NCI-H2227 treated with DMSO at 0.1 percent for 48 hours (cell line): ENCODE measurements at regions not wholly inside any gene's neighbourhood (a gene's known extent, or its start where the extent isn't known, plus 50 kb on each side); places are given as distances from the start of the nearest gene placed in this dataset.
"Not testable (repeated sequence)": the region's sequence is repeated elsewhere in the genome, so short reads cannot be mapped to it uniquely, and the experiment has no call there.

Experiments used
- DNase-seq: peaks from one replicate; lab custom pipeline; 2025; lab: John Stamatoyannopoulos, UW

DNA sequence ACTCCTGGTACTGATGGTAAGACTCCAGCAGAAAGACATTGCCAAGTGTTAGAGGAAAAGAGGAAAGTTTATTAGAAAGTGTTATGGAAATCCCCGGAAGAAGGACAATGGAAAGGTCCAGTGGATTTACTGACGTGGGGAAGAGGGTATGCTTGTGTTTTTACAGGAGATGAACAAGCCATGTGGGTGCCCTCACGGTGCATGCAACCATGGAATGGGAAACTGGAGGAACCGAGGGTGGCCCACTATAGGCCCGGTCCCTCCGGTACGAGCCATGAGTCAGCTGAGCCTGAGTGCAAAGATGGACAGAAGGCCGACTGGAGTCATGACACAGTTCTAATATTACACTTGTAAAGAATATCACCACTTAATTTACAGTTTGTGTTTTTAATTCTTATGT, 123.3 kb upstream of the ZCCHC13 start:
- DNase-seq = no peak

DNA sequence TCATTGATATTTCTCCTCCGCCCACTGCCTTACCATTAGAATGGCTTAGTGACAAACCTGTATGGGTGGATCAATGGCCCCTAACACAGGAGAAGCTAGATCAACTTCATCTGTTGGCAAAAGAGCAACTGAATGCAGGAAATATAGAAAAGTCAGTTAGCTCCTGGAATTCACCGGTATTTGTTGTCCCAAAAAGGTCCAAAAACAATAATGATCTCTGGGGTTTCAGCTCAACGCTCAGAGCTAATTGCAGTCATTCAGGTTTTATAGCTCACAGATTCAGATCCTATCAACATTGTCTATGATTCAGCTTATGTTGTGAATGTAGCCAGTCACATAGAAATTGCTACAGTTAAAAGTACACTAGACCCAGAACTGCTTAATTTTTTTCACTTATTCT, 124.0 kb upstream of the ZCCHC13 start:
- no peak for DNase-seq

DNA sequence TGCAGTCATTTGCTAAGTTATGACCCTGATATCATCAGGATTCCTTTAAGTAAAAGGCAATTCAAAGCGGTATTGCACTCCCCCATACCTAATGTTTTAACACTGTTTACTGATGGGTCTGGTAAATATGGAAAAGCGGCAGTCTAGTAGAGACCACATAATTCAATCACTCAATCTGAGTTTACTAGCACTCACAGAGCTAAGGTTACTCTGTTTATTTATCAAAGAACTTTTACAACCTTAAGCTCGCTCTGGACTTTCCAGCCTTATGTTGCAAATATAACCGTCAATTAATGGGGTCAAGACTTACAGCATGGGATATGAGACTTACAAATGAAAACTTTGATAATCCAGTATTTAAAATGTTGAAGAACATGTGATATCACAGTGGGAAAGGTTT, 124.5 kb upstream of the ZCCHC13 start:
- no peak for DNase-seq

DNA sequence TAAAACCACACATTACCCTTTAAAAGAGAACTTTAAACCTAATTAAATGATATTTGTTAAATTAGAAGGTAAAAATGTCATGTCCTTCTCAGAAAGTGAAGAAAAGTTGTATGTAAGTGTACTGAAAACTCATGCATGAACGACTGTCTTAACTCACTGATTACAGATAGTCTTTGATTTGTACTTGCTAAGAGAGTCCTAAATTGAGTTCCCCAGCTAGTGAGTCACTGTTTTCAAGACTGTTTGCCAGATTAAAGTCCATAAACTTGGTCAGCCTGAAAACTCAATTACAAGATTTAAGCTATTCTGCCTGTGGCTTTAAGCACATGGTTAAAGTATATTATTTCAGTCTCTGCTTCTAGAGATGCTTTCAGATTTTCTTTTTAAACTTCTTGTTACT, 124.9 kb upstream of the ZCCHC13 start:
- DNase-seq = no peak

DNA sequence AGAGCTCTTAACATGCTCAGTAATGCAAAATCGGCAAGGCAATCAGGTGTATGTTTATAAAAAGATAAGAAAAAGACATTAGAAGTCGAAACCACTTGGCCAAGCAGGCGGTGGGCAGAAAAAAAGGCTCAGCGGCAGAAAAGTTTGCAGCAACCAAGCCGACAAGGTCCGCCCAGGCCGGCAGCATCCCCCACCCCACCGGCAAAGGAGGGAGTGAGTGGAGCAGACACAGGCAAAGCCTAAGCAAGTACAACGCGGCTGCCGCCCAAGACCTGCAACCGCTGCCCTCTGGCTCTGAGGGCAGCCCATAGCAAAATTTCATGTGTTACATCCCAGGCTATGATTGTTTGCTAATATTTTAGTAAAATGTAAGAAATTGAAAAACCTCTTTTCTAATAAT, 125.4 kb upstream of the ZCCHC13 start:
- no peak for DNase-seq

DNA sequence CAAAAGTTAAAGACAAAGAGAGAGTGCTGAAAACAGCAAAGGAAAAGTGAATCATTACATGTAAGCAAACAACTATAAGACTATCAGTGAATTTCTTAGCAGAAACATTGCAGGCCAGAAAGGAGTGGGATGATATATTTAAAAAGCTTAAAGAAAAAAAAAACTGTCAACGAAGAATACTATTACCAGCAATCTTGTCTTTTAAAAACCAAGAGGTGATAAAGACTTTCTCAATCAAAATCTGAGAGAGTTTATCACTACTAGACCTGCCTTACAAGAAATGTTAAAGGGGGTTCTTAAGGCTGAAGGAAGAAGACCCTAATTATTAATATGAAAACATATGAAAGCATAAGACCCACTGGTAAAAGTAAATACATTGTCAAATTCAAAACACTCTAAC, 132.5 kb upstream of the ZCCHC13 start:
- DNase-seq = no peak

DNA sequence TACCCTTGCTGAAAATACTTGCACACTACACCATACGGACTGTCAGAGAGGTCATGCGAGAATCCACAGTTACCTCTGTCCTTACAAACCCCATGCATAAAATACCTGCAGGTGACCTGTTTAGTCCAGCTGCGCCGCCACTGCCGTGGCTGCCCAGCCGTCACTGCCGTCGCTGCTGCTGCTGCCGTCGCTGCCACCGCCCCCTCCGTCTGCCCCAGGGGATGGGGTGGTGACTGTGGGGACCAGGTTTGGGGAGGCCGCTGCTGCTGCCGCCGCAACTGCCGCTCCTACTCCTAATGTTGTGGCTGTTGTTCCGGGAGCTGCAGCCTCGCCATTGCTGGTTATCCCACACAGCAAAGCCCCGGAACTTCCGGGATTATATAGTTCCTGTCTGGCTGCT, 141.8 kb upstream of the ZCCHC13 start:
- DNase-seq = no peak

DNA sequence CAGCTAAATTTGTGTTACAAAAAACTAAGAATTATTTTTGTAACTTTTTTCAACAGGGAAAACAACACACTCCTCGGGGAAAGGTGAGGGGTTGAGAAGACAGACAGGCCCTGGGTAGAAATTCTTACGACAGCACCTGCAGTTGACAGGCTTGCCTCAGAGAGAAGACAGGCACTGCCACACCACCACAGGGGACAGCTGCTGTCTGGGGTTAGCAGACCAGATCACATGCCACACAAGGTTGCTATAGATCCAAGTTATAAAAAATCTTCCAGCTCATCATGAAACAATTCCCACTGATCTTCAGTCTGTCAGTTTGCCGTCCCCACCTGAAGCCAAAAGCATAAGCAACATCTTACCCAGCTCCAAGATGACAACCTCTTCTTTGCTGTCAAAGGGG, 143.2 kb upstream of the ZCCHC13 start:
- DNase-seq = no peak

DNA sequence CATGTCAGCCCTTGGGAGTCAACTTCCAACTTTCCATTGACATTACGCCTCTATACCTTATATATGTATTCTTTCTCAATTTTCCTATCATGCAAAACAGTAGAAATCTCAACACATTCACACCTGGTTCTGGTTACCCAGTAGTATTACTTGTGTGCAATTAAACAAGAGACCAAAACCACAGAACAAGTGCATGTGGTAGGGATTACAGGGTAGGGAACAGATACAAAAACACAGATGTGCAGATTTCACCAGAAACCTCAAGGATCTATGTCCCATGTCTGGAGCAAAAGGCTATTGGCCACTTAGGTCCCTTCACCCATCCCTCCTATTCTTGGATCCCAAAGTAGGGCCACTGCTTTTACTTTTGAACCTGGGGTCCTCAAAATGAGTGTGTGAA, 143.6 kb upstream of the ZCCHC13 start:
- no peak for DNase-seq

DNA sequence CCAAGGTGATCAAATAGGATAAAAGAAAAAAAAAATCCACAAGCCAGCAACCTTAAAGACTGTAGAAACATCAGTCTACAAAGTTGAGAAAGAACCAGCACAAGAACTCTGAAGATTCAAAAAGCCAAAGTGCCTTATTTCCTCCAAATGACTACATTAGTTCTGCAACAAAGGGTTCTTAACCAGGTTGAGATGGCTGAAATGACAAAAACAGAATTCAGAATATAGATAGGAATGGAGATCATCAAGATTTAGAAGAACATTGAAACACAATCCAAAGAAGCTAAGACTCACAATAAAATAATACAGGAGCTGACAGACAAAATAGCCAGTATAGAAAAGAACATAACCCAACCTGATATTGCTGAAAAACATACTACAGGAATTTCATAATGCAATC, 156.5 kb upstream of the ZCCHC13 start:
- no peak for DNase-seq

DNA sequence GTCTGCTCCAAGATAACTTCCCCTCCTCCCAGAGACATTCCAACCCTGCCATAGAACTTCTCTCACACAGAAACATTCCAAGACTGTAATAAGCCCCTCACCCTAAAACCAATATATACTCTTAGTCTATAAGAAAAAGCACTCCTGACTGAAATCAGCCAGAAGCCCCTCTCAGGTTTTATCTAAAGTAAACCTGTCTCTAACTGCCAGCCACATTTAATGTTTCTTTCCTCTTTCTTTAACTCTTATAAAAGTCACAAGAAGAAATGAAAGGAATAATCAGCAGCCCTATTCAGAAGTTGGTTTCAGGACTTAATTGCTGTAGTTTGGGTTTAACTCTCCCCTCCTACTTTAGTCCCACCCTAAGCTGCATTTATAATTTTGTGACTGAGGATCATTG, 165.0 kb upstream of the ZCCHC13 start:
- no peak for DNase-seq

DNA sequence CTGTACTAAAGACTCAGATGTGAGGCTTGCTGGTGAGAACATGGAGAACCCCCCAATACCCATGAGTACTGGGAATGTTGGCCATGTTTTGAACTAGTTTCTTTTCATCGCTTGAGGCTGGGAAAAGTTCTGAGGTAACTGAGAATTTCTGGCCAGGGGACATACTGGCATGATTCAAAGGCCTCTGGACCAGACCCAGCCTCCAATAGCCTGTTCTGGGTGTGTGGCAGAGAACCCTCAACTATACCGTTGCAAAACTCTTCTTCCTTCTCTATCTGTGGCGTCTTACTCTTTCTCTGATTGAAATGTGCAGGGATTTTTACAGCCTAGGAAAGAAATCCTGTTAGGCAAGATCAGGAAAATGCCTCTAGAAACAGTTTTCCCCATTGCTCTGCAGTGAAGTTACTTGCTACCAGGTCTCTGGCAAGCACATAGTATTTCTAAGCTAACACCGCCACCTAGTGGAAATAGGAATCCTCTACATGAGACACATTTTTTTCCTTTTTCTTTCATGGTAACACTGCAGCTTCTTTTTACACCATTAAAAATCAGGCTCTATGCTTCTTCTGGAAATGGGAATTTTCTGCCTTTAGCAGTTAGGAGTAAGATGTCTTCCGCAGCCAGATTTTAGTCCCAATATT, 170.7 kb upstream of the ZCCHC13 start:
- peak; percentile 62 for DNase-seq

DNA sequence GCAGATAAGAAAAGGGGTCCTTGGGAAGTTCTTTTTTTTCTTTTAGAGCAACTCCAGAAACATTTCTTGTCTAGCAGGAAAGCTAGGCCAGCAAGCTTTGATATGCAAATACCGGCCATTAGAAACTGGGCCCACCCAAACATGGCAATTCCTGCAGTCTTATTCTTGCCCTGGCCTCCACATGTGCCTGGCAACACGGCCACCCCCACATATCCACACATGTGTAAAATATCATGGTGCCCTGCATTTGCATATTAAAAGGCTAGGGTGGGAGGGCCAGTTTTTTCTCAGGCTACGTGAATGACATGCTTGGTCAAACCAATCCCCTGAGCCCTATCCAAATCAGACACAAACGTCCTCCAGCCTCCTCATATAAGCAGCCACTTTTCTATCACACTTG, 171.7 kb upstream of the ZCCHC13 start:
- no peak for DNase-seq

DNA sequence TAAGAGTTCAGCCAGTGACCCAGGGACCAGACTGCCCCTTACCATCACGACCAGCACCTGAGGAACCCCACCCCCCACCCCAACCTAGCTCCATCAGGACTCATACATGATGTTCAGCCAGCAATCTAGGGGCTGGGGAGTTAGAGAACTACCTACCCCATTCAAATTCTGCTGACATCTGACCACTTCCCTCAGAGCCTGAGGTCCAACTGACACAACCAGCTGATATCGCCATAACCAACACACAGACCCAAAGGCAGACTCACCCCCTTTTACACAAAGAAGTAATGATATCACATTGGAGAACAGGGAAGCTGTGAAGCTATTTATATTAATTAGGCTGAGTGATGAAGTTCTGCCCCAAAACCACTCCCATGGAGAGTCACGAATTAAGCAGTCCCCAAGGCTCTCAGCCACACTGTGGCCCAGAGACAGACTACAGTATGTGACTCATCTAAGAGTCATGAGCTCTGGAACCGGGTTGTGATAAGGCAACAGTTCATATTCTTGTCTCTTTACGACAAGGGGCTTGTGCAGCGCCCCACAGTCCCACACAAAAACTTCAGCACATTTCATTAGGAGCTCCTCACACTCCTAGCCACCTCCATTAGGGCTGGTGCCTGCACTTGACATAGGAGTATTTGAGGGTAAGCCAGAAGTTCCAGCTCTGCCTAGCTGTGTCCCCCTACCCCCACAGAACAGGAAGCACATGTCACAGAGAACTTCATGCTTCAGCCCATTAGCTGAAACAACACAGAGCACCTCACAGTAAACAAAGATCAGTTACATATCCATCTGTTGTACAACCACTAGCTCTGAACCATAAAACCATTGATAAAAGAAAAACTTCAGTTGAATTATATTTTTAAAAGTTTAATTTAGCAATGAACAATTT, 184.7 kb upstream of the ZCCHC13 start:
- no peak for DNase-seq

DNA sequence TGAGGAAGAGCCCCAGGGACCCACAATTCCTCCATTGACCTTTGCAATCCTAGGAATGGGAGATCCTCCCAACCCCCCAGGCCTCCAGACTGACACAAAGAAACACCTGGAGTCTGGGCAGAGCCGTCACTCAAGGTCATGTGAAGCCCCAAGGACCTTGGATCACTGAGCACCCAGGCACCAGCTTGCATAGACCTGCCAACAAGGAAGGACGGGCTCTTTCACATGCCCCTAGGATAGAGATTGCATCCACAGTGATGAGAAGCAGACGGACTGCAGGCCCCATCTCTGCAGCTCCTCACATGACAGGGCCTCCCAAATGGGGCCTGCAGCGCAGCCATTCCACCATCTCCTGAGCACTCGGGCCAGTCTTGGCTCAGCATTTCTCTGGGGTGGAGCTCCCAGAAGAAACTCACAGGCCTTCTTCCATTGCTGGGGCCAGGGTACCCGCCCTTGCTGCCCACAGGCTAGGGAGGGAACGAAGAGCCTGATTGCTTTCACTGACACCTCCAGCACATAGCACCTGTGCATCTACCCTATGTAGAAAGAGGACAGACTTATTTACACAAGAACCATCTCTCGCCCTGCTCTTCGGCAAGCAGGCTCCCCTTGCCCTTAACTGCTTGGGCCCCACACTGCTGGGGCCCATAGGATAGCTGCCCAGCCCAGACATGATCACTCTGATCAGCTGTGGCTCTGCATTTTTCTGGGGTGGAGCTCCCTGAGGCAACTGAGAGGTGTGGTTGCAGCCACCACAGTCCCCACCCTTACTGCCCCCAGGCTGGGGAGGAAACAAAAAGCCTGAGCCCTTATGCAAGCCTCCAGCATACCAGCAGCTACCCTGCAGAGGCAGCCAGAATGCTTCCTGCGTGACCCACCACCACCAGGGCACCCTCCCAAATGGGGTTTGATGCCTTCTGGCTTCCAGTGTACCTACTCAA, 185.7 kb upstream of the ZCCHC13 start:
- DNase-seq = no peak

DNA sequence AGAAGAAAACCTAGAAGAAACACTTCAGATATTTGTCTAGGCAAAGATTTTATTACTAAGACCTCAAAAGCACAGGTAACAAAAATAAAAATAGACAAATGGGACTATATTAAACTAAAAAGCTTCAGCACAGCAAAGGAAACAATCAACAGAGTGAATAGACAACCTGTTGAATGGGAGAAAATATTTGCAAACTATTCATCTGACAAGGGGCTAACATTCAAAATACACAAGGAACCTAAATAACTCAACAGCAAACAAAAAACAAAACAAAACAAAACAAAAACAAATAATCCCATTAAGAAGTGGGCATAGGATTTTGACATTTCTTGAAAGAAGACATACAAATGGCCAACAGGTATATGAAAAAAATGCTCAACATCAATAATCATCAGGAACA, 192.7 kb upstream of the ZCCHC13 start:
- no peak for DNase-seq

DNA sequence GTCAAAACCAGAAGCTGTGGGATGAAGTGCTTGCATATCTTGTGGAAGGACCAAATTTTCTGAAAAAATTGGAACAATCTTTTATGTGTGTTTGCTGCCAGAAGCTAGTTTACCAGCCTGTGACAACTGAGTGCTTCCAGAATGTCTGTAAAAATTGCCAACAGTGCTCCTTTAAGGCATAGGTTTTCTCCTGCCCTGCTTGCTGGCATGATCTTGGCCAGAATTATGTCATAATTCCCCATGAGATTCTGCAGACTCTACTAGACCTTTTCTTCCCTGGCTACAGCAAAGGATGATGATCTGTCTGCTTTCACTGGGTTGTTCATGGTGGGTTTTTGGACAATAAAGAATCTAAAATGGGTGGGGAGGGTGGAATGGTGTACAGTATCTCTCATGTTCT, 196.3 kb upstream of the ZCCHC13 start:
- DNase-seq = no peak

DNA sequence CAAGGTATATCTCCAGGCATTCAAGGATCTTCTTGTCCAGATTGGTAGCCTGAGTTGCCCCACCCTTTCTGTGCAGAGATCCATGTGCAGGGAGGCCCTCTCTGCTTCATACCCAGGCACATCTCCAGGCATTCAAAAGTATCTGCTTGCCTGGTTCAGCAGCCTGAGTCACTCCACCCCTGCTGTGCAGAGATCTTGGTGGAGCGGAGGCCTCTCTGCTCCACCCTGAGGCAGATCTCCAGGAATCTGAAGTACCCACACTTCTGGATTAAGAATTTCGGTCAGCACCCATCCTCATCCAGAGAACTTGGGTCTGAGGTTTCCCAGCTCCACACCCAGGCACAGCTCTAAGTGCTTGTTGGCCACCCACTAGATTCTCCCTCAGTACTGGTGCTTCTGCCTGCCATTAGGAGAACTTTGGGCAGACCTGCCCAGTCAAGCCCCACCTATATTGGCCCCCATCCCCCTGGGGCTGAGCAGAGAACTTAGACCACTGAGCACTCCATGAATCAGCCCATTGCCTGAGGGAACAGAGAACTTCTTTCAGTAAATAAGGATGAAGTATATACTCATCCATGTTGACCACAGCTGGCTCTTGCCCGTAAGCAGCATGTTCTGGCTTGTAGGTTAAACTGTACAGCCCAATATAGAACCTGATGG, 199.5 kb upstream of the ZCCHC13 start:
- no peak for DNase-seq

DNA sequence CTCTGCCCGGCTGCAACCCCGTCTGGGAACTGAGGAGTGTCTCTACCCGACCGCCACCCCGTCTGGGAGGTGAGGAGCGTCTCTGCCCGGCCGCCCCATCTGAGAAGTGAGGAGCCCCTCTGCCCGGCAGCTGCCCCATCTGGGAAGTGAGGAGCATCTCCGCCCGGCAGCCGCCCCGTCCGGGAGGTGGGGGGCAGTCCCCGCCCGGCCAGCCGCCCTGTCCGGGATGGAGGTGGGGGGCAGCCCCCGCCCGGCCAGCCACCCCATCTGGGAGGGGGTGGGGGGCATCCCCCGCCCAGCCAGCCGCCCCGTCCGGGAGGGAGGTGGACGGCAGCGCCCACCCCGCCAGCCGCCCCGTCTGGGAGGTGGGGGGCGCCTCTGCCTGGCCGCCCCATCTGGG, 205.6 kb upstream of the ZCCHC13 start:
- DNase-seq = not testable (repeated sequence)

DNA sequence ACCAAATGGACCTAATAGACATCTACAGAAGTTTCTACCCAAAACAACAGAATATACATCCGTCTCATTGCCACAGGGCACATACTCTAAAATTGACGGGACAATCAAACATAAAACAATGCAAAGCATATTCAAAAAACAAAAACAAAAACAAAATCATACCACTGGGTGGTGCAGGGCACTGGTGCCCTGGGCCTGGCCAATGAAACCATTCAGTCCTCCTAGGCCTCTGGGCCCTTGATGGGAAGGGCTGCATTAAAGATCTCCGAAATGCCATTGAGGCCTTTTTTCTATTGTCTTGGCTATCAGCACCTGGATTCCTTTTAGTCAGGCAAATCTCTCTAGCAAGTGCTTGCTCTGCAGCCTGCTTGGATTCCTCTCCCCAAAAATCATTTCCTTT, 213.9 kb upstream of the ZCCHC13 start:
- no peak for DNase-seq

DNA sequence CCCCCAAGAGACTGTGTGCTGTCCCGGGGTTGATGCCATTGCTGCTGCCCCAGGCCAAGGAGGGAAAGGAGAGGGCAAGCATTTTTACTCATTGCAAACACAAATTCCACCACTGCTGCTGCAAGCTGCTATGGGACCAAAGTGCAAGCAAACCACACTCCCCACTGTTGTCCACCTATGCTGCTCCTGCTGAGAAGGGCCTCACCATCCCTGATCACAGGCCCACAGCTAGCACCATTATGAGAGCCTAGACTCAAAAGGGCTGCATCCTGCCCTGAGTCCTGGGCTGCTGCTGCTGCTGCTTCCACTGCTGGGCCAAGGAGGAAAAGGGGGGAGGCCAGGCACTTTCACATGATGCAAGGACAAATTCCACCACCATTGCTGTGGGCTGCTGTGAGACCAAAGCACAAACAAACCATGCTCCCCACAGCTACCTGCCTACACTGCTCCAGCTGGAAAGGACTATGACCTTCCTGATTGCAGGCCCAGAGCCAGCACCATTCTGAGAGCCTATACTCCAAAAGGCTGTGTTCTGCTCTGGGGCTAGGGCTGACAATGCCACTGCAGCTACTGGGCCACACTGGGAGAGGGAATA, 218.2 kb upstream of the ZCCHC13 start:
- no peak for DNase-seq

DNA sequence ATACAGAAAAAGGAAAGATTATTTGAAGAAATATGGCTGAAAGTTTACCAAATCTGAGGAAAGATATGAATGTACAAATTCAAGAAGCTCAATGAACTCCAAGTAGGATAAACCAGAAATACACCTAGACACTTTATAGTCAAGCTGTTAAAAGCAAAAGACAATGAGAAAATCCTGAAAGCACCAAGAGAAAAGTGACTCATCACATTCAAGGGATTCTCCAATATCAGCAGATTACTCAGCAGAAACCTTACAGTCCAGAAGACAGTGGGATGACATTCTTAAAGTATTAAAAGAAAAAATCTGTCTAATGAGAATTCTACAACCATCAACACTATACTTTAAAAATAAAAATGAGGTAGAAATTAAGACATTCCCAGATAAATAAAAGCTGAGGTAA, 223.8 kb upstream of the ZCCHC13 start:
- DNase-seq = no peak
